HepG2 (cell line): ENCODE measurements at regions not wholly inside any gene's neighbourhood (a gene's known extent, or its start where the extent isn't known, plus 50 kb on each side); places are given as distances from the start of the nearest gene placed in this dataset.

Source experiments
- ATAC-seq: fragments of 200-7000 bp; cut with Tn5 transposase; 3 replicates; pipeline ENCODE4 v1.9.1; 2020; ENCODE audit warnings: mild to moderate bottlenecking, moderate library complexity
- BruUV-seq: library from RNA; stranded (reverse); fragments of 400-500 nt; replicated peaks from 2 replicates; lab custom pipeline; 2021; lab: Mats Ljungman, UMichigan
- CTCF ChIA-PET: fragments of 300-600 bp; formaldehyde crosslinking; extraction: SDS; loops from one replicate; lab custom pipeline; 2021; ENCODE audit warnings: low total read pairs, inconsistent platforms, low intra/inter-chr PET ratio; lab: Yijun Ruan, JAX
- POLR2A ChIA-PET: fragments of 350-600 bp; sonication (Branson Sonifier 250); formaldehyde crosslinking; loops from one replicate; lab custom pipeline; 2020; ENCODE audit warnings: antibody characterized with exemption, inconsistent platforms; lab: Yijun Ruan, JAX
- DNase-seq: peaks from one replicate; pipeline ENCODE4 v3.0.0-alpha.2; 2015; ENCODE audit warnings: low spot score
- FAIRE-seq: peaks from 3 replicates; lab custom pipeline; 2011; peaks lifted over from hg19 to GRCh38; lab: Jason Lieb, UNC
- H2AFZ ChIP-seq: one replicate; pipeline ENCODE4 v1.6.1; 2011; ENCODE audit warnings: low read length, inconsistent platforms
- H3K27ac ChIP-seq: fragments of 300-600 bp; 3 replicates; pipeline ENCODE4 v1.8.0; 2011; ENCODE audit warnings: mixed run types, mild to moderate bottlenecking, mixed read lengths, low read length, inconsistent platforms; ENCODE audit not compliant: insufficient read depth; ENCODE audit errors: extremely low read length
- H3K27me3 ChIP-seq, 2 experiments: fragments of 200-600 bp in 1 of 2; 2 replicates in 1 of 2; 3 replicates in 1 of 2; pipeline versions ENCODE4 v1.6.0 to v1.8.0; 2011; ENCODE audit warnings: low read length in 2 of 2, mild to moderate bottlenecking in 2 of 2, moderate library complexity in 2 of 2, inconsistent platforms in 1 of 2; ENCODE audit not compliant: insufficient read depth in 2 of 2, control insufficient read depth in 1 of 2
- H3K36me3 ChIP-seq, 2 experiments: fragments of 200-600 bp in 1 of 2; replicated peaks in 1 of 2; 2 replicates in 1 of 2; 3 replicates in 1 of 2; pipeline versions ENCODE4 v1.5.1 to v1.8.0; 2011; ENCODE audit warnings: low read length in 2 of 2, inconsistent platforms in 1 of 2; ENCODE audit not compliant: insufficient read depth in 2 of 2, control insufficient read depth in 1 of 2
- H3K4me1 ChIP-seq: 2 replicates; pipeline ENCODE4 v1.5.1; 2012; ENCODE audit warnings: low read length, inconsistent platforms; ENCODE audit not compliant: insufficient read depth
- H3K4me2 ChIP-seq: 2 replicates; pipeline ENCODE4 v1.6.0; 2011; ENCODE audit warnings: low read depth, low read length, inconsistent platforms
- H3K4me3 ChIP-seq, 3 experiments: fragments of 200-600 bp in 1 of 3; sonication (generic), shearing (Covaris generic) in 1 of 3; replicated peaks in 1 of 3; 2 replicates each; pipeline ENCODE4 v1.5.1; 2011 to 2016; ENCODE audit warnings: low read length in 3 of 3, inconsistent platforms in 2 of 3, low read depth in 2 of 3, mild to moderate bottlenecking in 2 of 3, control low read depth in 1 of 3, mixed read lengths in 1 of 3; ENCODE audit not compliant: insufficient read depth in 1 of 3
- H3K79me2 ChIP-seq: one replicate; pipeline ENCODE4 v1.6.1; 2011; ENCODE audit warnings: low read length, inconsistent platforms; ENCODE audit not compliant: insufficient read depth
- H3K9ac ChIP-seq: 2 replicates; pipeline ENCODE4 v1.6.0; 2011; ENCODE audit warnings: mild to moderate bottlenecking, low read depth, low read length, inconsistent platforms; ENCODE audit not compliant: insufficient read depth
- H3K9me3 ChIP-seq: 2 replicates; pipeline ENCODE4 v1.5.1; 2012; ENCODE audit warnings: mild to moderate bottlenecking, low read length
- H4K20me1 ChIP-seq: 2 replicates; pipeline ENCODE4 v1.6.0; 2011; ENCODE audit warnings: inconsistent platforms, mild to moderate bottlenecking, low read length, moderate library complexity; ENCODE audit not compliant: insufficient read depth
- CAMTA2 ChIP-seq: sonication (generic); formaldehyde crosslinking; IDR thresholded peaks from 2 replicates; pipeline ENCODE4 v1.4.0; 2020; ENCODE audit warnings: mild to moderate bottlenecking, missing genetic modification reagents, borderline replicate concordance
- ESRRA ChIP-seq: sonication (generic); formaldehyde crosslinking; IDR thresholded peaks from 2 replicates; pipeline ENCODE4 v1.5.1; 2020; ENCODE audit warnings: mild to moderate bottlenecking, low read depth, missing genetic modification reagents
- FOXA3 ChIP-seq: IDR thresholded peaks from 2 replicates; pipeline ENCODE4 v1.6.1; 2016; ENCODE audit warnings: missing genetic modification reagents, missing compliant biosample characterization
- HNRNPL ChIP-seq: fragments of 200-400 bp; formaldehyde crosslinking; IDR thresholded peaks from 2 replicates; pipeline ENCODE4 v1.6.1; 2017; ENCODE audit warnings: mild to moderate bottlenecking, low read depth, low read length
- HOXA3 ChIP-seq: sonication (generic); formaldehyde crosslinking; IDR thresholded peaks from 2 replicates; pipeline ENCODE4 v1.5.0; 2020; ENCODE audit warnings: missing genetic modification reagents
- POLR2G ChIP-seq: fragments of 200-400 bp; formaldehyde crosslinking; IDR thresholded peaks from 2 replicates; pipeline ENCODE4 v1.6.1; 2018; ENCODE audit warnings: mild to moderate bottlenecking, low read depth, low read length, moderate library complexity
- RAD21 ChIP-seq: fragments of 450-650 bp; formaldehyde crosslinking; IDR thresholded peaks from 2 replicates; pipeline ENCODE4 v1.5.0; 2020; ENCODE audit warnings: mild to moderate bottlenecking
- SOX13 ChIP-seq, 3 experiments: fragments of 450-650 bp in 1 of 3; sonication (generic) in 1 of 3; formaldehyde crosslinking in 1 of 3; IDR thresholded peaks in 2 of 3; conservative IDR thresholded peaks in 1 of 3; 2 replicates each; pipeline versions ENCODE4 v1.5.0 to v1.6.1; 2016 to 2020; ENCODE audit warnings: antibody characterized with exemption in 1 of 3, mild to moderate bottlenecking in 1 of 3, missing compliant biosample characterization in 1 of 3, missing genetic modification reagents in 1 of 3, moderate library complexity in 1 of 3
- SOX5 ChIP-seq: IDR thresholded peaks from 2 replicates; pipeline ENCODE4 v1.6.1; 2016; ENCODE audit warnings: borderline replicate concordance
- YEATS4 ChIP-seq: sonication (generic); formaldehyde crosslinking; IDR thresholded peaks from 2 replicates; pipeline ENCODE4 v1.4.0; 2020; ENCODE audit warnings: missing genetic modification reagents, borderline replicate concordance
- ZBTB8A ChIP-seq: sonication (generic); formaldehyde crosslinking; IDR thresholded peaks from 2 replicates; pipeline ENCODE4 v1.4.0; 2020; ENCODE audit warnings: mild to moderate bottlenecking, low read depth, missing genetic modification reagents, borderline replicate concordance
- ZEB1 ChIP-seq: IDR thresholded peaks from 2 replicates; pipeline ENCODE4 v1.6.1; 2012; ENCODE audit warnings: mild to moderate bottlenecking, low read depth, inconsistent platforms; ENCODE audit not compliant: insufficient replicate concordance
- ZNF160 ChIP-seq: sonication (generic); formaldehyde crosslinking; IDR thresholded peaks from 2 replicates; pipeline ENCODE4 v1.8.0; 2022; ENCODE audit warnings: mild to moderate bottlenecking, inconsistent platforms, missing genetic modification reagents
- ZNF432 ChIP-seq: sonication (generic); formaldehyde crosslinking; IDR thresholded peaks from 2 replicates; pipeline ENCODE4 v1.5.0; 2020; ENCODE audit warnings: missing genetic modification reagents, mild to moderate bottlenecking, borderline replicate concordance
- ZNF776 ChIP-seq: sonication (generic); formaldehyde crosslinking; IDR thresholded peaks from 2 replicates; pipeline ENCODE4 v1.4.0; 2020; ENCODE audit warnings: mild to moderate bottlenecking, missing genetic modification reagents
- WGBS: methylation state at CpG from one replicate; pipeline ENCODE4 v1.1.6; 2017; ENCODE audit warnings: low lambda C conversion rate; 5-methylcytosine and 5-hydroxymethylcytosine counted together
- in situ Hi-C: cut with HindIII; loops from 2 replicates; pipeline ENCODE4 v1.10.0; 2017; ENCODE audit warnings: low pct_unique_long_range_greater_than_20kb; ENCODE audit not compliant: extremely low pct_ligation_motif_present
- intact Hi-C: fragments of 100-400 bp; cut with micrococcal nuclease; formaldehyde crosslinking; loops from one replicate; pipeline ENCODE4 v1.10.0; 2022; ENCODE audit not compliant: unreplicated experiment
- TF ChIP-seq, protein P1 (sequence below): sonication (generic); formaldehyde crosslinking; IDR thresholded peaks from 2 replicates; pipeline ENCODE4 v1.4.0; 2020; ENCODE audit warnings: mild to moderate bottlenecking, missing genetic modification reagents
- TF ChIP-seq, protein P2 (sequence below): sonication (generic); formaldehyde crosslinking; IDR thresholded peaks from 2 replicates; pipeline ENCODE4 v1.5.1; 2020; ENCODE audit warnings: mild to moderate bottlenecking, missing genetic modification reagents, borderline replicate concordance
- TF ChIP-seq, protein P3 (sequence below): sonication (generic); formaldehyde crosslinking; IDR thresholded peaks from 2 replicates; pipeline ENCODE4 v1.4.0; 2020; ENCODE audit warnings: missing genetic modification reagents

DNA sequence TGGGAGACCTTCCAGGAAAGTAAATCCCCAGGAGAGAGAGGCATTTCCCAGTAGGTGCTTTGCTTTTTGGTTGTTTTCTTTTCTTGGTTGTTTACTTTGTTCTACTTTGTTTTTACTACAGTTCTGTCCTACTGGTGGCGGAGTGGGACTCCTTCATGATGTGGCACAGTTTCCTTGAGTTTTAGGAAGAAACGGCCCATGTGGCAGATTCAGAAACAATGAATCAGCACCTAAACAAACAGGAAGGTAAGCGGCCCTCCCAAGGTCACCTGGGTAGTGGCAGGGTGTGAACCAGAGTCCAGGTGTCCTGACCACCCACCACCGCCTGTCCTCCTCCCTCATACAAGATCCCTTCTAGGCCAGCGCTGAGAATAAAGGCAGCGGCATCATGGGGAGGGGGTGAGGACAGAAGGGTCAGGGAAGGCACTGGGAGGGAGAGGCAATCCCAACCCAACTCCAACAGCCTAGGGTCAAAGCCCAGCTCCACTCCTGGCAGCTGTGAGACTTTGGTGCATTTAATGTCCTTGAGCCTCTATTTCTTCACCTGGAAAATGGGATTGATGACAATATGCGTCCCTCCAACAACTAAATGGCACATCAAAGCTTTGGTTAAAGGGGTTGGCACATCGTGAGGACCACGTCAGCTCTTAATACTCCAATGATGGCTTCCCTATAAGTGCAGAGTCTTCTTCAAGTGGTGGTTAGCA, 111.5 kb upstream of the BCL2L14 start:
- FAIRE-seq: no peak
- CTCF ChIA-PET: no interaction called here
- TF ChIP-seq ESRRA (CRISPR knock-in tag) (peak; percentile 35; the same call in 1 of the 2 replicates), CAMTA2 (CRISPR knock-in tag) (no peak), RAD21 (CRISPR knock-in tag) (no peak), ZNF160 (CRISPR knock-in tag) (0 out of 2 replicates have a peak, but pooled peaks have one; percentile 21), ZNF432 (CRISPR knock-in tag) (no peak), ZNF776 (no peak), SOX13 (IDR thresholded peaks at IDR 0.05) (no peak; the same call in 1 of the 2 replicates), SOX13 (CRISPR knock-in tag; conservative IDR thresholded peaks at IDR 0.05 in 1 of 2, IDR thresholded peaks at IDR 0.05 in 1 of 2) (peak in 1 of 2 experiments; percentile 61; a peak in 1 of 4 replicates), FOXA3 (CRISPR knock-in tag) (peak; percentile 48), HOXA3 (CRISPR knock-in tag) (no peak), SOX5 (CRISPR knock-in tag) (peak; percentile 56; the same call in 1 of the 2 replicates), POLR2G (no peak), ZBTB8A (CRISPR knock-in tag) (no peak), YEATS4 (CRISPR knock-in tag) (no peak), HNRNPL (no peak), ZEB1 (peak; percentile 91)
- TF ChIP-seq, protein P1, sequence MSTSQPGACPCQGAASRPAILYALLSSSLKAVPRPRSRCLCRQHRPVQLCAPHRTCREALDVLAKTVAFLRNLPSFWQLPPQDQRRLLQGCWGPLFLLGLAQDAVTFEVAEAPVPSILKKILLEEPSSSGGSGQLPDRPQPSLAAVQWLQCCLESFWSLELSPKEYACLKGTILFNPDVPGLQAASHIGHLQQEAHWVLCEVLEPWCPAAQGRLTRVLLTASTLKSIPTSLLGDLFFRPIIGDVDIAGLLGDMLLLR (CRISPR knock-in tag): no peak
- TF ChIP-seq, protein P2, sequence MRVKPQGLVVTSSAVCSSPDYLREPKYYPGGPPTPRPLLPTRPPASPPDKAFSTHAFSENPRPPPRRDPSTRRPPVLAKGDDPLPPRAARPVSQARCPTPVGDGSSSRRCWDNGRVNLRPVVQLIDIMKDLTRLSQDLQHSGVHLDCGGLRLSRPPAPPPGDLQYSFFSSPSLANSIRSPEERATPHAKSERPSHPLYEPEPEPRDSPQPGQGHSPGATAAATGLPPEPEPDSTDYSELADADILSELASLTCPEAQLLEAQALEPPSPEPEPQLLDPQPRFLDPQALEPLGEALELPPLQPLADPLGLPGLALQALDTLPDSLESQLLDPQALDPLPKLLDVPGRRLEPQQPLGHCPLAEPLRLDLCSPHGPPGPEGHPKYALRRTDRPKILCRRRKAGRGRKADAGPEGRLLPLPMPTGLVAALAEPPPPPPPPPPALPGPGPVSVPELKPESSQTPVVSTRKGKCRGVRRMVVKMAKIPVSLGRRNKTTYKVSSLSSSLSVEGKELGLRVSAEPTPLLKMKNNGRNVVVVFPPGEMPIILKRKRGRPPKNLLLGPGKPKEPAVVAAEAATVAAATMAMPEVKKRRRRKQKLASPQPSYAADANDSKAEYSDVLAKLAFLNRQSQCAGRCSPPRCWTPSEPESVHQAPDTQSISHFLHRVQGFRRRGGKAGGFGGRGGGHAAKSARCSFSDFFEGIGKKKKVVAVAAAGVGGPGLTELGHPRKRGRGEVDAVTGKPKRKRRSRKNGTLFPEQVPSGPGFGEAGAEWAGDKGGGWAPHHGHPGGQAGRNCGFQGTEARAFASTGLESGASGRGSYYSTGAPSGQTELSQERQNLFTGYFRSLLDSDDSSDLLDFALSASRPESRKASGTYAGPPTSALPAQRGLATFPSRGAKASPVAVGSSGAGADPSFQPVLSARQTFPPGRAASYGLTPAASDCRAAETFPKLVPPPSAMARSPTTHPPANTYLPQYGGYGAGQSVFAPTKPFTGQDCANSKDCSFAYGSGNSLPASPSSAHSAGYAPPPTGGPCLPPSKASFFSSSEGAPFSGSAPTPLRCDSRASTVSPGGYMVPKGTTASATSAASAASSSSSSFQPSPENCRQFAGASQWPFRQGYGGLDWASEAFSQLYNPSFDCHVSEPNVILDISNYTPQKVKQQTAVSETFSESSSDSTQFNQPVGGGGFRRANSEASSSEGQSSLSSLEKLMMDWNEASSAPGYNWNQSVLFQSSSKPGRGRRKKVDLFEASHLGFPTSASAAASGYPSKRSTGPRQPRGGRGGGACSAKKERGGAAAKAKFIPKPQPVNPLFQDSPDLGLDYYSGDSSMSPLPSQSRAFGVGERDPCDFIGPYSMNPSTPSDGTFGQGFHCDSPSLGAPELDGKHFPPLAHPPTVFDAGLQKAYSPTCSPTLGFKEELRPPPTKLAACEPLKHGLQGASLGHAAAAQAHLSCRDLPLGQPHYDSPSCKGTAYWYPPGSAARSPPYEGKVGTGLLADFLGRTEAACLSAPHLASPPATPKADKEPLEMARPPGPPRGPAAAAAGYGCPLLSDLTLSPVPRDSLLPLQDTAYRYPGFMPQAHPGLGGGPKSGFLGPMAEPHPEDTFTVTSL (CRISPR knock-in tag): peak; percentile 55; the same call in 1 of the 2 replicates
- TF ChIP-seq, protein P3, sequence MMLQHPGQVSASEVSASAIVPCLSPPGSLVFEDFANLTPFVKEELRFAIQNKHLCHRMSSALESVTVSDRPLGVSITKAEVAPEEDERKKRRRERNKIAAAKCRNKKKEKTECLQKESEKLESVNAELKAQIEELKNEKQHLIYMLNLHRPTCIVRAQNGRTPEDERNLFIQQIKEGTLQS (CRISPR knock-in tag): peak; percentile 12; the same call in 1 of the 2 replicates

More for the DNA sequence above, 111.5 kb upstream of the BCL2L14 start:
- H2AFZ ChIP-seq: no peak overlapping the region
- H4K20me1 ChIP-seq: no peaks in the 10 kb centered on the region
- no peaks in the 10 kb centered on the region for H3K79me2 ChIP-seq
- H3K4me2 ChIP-seq: peak overlapping the region; percentile 37
- no peaks in the 10 kb centered on the region for H3K36me3 ChIP-seq
- intact Hi-C loops: no loop called here
- peaks cover 23% of the 10 kb centered on the region for H3K4me1 ChIP-seq
- no peak overlapping the region for H3K27ac ChIP-seq
- H3K27me3 ChIP-seq: peaks cover 3 to 17% of the 10 kb centered on the region in 2 experiments; a peak in 2 of 5 replicates
- POLR2A ChIA-PET: no interaction called here
- in situ Hi-C loops: no loop called here
- BruUV-seq: no TSS peak
- H3K9ac ChIP-seq: no peak overlapping the region
- peak; percentile 80 for ATAC-seq
- H3K9me3 ChIP-seq: no peaks in the 10 kb centered on the region
- peak overlapping the region in 1 of 3 experiments; percentile 14; a peak in 1 of 6 replicates for H3K4me3 ChIP-seq
- 25% methylated on average over 9 of the region's 9 CpGs for WGBS
- peak; percentile 48 for DNase-seq
